HL-60 (cell line): ENCODE measurements at regions not wholly inside any gene's neighbourhood (a gene's known extent, or its start where the extent isn't known, plus 50 kb on each side); places are given as distances from the start of the nearest gene placed in this dataset.

Experiments
- DNase-seq, 2 experiments: peaks; one replicate each; pipeline ENCODE4 v3.0.0-alpha.2; 2010 to 2020; ENCODE audit warnings: low read depth in 1 of 2, low spot score in 1 of 2
- H3K27ac ChIP-seq: fragments of 250-450 bp; sonication (Bioruptor Pico); replicated peaks from 2 replicates; pipeline ENCODE4 v1.5.1; 2020; ENCODE audit warnings: mild to moderate bottlenecking, moderate library complexity
- H3K27me3 ChIP-seq: fragments of 250-450 bp; sonication (Bioruptor Pico); 2 replicates; pipeline ENCODE4 v1.5.1; 2021; ENCODE audit warnings: mild to moderate bottlenecking, moderate library complexity; ENCODE audit not compliant: insufficient read depth, poor library complexity, severe bottlenecking
- H3K4me3 ChIP-seq: replicated peaks from 2 replicates; pipeline ENCODE4 v1.5.1; 2011; ENCODE audit warnings: mild to moderate bottlenecking, control low read depth, low read length; ENCODE audit not compliant: insufficient read depth
- GABPA ChIP-seq: IDR thresholded peaks from 2 replicates; pipeline ENCODE4 v1.6.1; 2012; ENCODE audit warnings: low read depth
- POLR2AphosphoS5 ChIP-seq: IDR thresholded peaks from 2 replicates; pipeline ENCODE4 v1.6.1; 2012; ENCODE audit warnings: low read depth
- SPI1 ChIP-seq: IDR thresholded peaks from 2 replicates; pipeline ENCODE4 v1.6.1; 2012; ENCODE audit warnings: low read depth, mild to moderate bottlenecking, borderline replicate concordance
- TF ChIP-seq, protein P1 (sequence below): IDR thresholded peaks from 2 replicates; pipeline ENCODE4 v1.6.1; 2012; ENCODE audit warnings: low read depth; ENCODE audit not compliant: insufficient replicate concordance
- TF ChIP-seq, protein P2 (sequence below): IDR thresholded peaks from one replicate; pipeline ENCODE4 v1.5.1; 2011; ENCODE audit warnings: low read length, control low read depth, inconsistent platforms; ENCODE audit not compliant: insufficient read depth

DNA sequence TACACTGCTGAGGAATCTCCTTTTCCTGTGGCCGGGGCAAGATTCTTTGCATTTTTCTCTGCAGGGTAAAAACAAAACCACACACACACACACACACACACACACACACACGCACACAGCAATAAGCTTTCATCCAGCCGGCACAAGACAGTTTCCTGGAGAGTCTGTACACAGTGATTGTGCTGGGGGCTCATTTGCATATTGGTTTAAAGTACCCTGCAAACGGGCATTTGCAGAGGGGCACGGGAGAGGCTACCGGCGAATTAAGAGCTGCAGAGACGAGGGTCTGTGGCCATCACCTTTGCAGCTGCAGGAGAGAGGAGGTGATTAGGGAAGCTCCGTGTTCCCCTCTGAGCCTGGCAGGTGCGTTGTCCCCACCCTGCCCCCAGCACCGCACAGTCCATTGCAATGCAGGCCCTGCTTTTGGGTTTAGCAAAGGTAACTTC lies 219.9 kb downstream of the SHOX start:
- no peaks in the 10 kb centered on the region for H3K27me3 ChIP-seq
- no peak overlapping the region for H3K4me3 ChIP-seq
- no peak overlapping the region for H3K27ac ChIP-seq
- TF ChIP-seq, protein P1, sequence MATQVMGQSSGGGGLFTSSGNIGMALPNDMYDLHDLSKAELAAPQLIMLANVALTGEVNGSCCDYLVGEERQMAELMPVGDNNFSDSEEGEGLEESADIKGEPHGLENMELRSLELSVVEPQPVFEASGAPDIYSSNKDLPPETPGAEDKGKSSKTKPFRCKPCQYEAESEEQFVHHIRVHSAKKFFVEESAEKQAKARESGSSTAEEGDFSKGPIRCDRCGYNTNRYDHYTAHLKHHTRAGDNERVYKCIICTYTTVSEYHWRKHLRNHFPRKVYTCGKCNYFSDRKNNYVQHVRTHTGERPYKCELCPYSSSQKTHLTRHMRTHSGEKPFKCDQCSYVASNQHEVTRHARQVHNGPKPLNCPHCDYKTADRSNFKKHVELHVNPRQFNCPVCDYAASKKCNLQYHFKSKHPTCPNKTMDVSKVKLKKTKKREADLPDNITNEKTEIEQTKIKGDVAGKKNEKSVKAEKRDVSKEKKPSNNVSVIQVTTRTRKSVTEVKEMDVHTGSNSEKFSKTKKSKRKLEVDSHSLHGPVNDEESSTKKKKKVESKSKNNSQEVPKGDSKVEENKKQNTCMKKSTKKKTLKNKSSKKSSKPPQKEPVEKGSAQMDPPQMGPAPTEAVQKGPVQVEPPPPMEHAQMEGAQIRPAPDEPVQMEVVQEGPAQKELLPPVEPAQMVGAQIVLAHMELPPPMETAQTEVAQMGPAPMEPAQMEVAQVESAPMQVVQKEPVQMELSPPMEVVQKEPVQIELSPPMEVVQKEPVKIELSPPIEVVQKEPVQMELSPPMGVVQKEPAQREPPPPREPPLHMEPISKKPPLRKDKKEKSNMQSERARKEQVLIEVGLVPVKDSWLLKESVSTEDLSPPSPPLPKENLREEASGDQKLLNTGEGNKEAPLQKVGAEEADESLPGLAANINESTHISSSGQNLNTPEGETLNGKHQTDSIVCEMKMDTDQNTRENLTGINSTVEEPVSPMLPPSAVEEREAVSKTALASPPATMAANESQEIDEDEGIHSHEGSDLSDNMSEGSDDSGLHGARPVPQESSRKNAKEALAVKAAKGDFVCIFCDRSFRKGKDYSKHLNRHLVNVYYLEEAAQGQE = no peak
- TF ChIP-seq GABPA = no peak
- TF ChIP-seq, protein P2, sequence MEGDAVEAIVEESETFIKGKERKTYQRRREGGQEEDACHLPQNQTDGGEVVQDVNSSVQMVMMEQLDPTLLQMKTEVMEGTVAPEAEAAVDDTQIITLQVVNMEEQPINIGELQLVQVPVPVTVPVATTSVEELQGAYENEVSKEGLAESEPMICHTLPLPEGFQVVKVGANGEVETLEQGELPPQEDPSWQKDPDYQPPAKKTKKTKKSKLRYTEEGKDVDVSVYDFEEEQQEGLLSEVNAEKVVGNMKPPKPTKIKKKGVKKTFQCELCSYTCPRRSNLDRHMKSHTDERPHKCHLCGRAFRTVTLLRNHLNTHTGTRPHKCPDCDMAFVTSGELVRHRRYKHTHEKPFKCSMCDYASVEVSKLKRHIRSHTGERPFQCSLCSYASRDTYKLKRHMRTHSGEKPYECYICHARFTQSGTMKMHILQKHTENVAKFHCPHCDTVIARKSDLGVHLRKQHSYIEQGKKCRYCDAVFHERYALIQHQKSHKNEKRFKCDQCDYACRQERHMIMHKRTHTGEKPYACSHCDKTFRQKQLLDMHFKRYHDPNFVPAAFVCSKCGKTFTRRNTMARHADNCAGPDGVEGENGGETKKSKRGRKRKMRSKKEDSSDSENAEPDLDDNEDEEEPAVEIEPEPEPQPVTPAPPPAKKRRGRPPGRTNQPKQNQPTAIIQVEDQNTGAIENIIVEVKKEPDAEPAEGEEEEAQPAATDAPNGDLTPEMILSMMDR = no peak
- TF ChIP-seq SPI1 = no peak
- no peak for TF ChIP-seq POLR2AphosphoS5
- DNase-seq = no peak

DNA sequence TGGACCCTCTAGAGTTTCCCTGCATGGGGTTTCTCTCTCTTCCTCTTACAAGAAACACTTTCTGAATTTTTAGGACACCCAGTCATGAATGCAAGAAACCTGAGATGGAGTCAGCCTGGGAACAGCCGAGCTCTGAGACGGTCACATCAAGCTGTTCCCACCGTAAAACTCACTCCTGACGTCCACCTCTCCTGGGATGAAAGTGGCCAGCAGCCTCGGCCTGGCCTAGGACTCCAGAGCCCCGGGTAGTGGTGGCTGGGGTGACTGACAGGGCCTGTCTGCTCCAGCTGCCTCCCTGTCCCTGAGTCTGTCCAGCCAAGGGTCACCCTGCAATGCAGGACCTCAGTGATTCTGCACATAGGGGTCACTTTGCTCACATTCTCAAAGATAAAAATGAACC lies 217.8 kb downstream of the SHOX start:
- Histone ChIP-seq H3K4me3 (no peak overlapping the region), H3K27me3 (no peaks in the 10 kb centered on the region), H3K27ac (no peak overlapping the region)
- TF ChIP-seq, protein P1 = no peak
- TF ChIP-seq GABPA = no peak
- TF ChIP-seq, protein P2 = no peak
- no peak for TF ChIP-seq POLR2AphosphoS5
- TF ChIP-seq SPI1 = no peak
- DNase-seq = no peak

- DNase-seq = no peak
- Histone ChIP-seq H3K27me3 (no peaks in the 10 kb centered on the region), H3K27ac (no peak overlapping the region), H3K4me3 (no peak overlapping the region)
- no peak for TF ChIP-seq SPI1
- TF ChIP-seq, protein P2 = no peak
- TF ChIP-seq POLR2AphosphoS5 = no peak
- TF ChIP-seq, protein P1 = no peak
- TF ChIP-seq GABPA = no peak
Observed at GRCh38 chrX:843306-843705, 212.7 kb downstream of the SHOX start.
